Gastrocnemius medialis (tissue), 4 donors: ENCODE measurements at regions not wholly inside any gene's neighbourhood (a gene's known extent, or its start where the extent isn't known, plus 50 kb on each side); places are given as distances from the start of the nearest gene placed in this dataset.

Experiments used
- ATAC-seq, 2 donors: fragments of 150-250 bp; one replicate each; pipeline ENCODE4 v1.9.1; 2016
- DNase-seq, 2 donors: peaks; one replicate each; pipeline ENCODE4 v3.0.0-alpha.2; 2019
- H3K27ac ChIP-seq, 4 donors: fragments of 200-600 bp; sonication (generic); 1 replicate in 1 of 4; 2 replicates in 3 of 4; pipeline ENCODE4 v1.5.1; 2016 to 2018; ENCODE audit warnings: mild to moderate bottlenecking in 2 of 4, moderate library complexity in 1 of 4
- H3K27me3 ChIP-seq, 3 donors: fragments of 200-600 bp; sonication (generic) in 2 of 3; 1 replicate in 1 of 3; 2 replicates in 2 of 3; pipeline versions ENCODE4 v1.5.1 to v1.6.0; 2016 to 2019; ENCODE audit warnings: mild to moderate bottlenecking in 1 of 3, moderate library complexity in 1 of 3
- H3K36me3 ChIP-seq, 2 donors: fragments of 200-600 bp; sonication (generic) in 1 of 2; one replicate each; pipeline ENCODE4 v1.5.1; 2017 to 2018
- H3K4me1 ChIP-seq, 2 donors: fragments of 200-600 bp; sonication (generic) in 1 of 2; one replicate each; pipeline ENCODE4 v1.5.1; 2016 to 2017; ENCODE audit warnings: mild to moderate bottlenecking in 2 of 2
- H3K4me3 ChIP-seq, 4 donors: fragments of 200-600 bp; sonication (generic) in 3 of 4; 1 replicate in 1 of 4; 2 replicates in 3 of 4; pipeline ENCODE4 v1.5.1; 2016 to 2019; ENCODE audit warnings: mild to moderate bottlenecking in 2 of 4
- H3K9me3 ChIP-seq, 3 donors: fragments of 200-600 bp; sonication (generic) in 2 of 3; 1 replicate in 1 of 3; 2 replicates in 2 of 3; pipeline ENCODE4 v1.5.1; 2016 to 2019
- POLR2A ChIP-seq, 2 donors: fragments of 450-650 bp; IDR thresholded peaks; one replicate each; pipeline ENCODE4 v1.6.1; 2017; ENCODE audit warnings: antibody characterized with exemption in 2 of 2, mild to moderate bottlenecking in 2 of 2, moderate library complexity in 2 of 2
- in situ Hi-C, 4 donors: fragments of 200-750 bp; cut with MboI; loops; one replicate each; pipeline versions ENCODE4 v1.15.0 to v1.8.0; 2017; ENCODE audit warnings: low sequenced_read_pairs in 4 of 4
- intact Hi-C: fragments of 100-400 bp; cut with DNase I; formaldehyde crosslinking; loops from one replicate; pipeline ENCODE4 v1.15.1; 2023; ENCODE audit warnings: low total_unique reads
- TF ChIP-seq, protein P1 (sequence below), 5 experiments: fragments of 450-650 bp in 3 of 5; fragments of 200-600 bp in 2 of 5; sonication (generic) in 2 of 5; IDR thresholded peaks in 4 of 5; conservative IDR thresholded peaks in 1 of 5; 1 replicate in 4 of 5; 2 replicates in 1 of 5; pipeline ENCODE4 v1.5.1; 2016 to 2019; ENCODE audit warnings: antibody characterized with exemption in 5 of 5, mild to moderate bottlenecking in 3 of 5, moderate library complexity in 3 of 5

- TF ChIP-seq, protein P1, sequence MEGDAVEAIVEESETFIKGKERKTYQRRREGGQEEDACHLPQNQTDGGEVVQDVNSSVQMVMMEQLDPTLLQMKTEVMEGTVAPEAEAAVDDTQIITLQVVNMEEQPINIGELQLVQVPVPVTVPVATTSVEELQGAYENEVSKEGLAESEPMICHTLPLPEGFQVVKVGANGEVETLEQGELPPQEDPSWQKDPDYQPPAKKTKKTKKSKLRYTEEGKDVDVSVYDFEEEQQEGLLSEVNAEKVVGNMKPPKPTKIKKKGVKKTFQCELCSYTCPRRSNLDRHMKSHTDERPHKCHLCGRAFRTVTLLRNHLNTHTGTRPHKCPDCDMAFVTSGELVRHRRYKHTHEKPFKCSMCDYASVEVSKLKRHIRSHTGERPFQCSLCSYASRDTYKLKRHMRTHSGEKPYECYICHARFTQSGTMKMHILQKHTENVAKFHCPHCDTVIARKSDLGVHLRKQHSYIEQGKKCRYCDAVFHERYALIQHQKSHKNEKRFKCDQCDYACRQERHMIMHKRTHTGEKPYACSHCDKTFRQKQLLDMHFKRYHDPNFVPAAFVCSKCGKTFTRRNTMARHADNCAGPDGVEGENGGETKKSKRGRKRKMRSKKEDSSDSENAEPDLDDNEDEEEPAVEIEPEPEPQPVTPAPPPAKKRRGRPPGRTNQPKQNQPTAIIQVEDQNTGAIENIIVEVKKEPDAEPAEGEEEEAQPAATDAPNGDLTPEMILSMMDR (IDR thresholded peaks at IDR 0.05 in 4 of 5, conservative IDR thresholded peaks at IDR 0.05 in 1 of 5) = no peak
- Histone ChIP-seq H3K36me3 (no peaks in the 10 kb centered on the region), H3K27ac (peak overlapping the region in 1 of 4 donors; percentile 7), H3K9me3 (no peaks in the 10 kb centered on the region), H3K27me3 (no peaks in the 10 kb centered on the region), H3K4me1 (peaks cover 18 to 28% of the 10 kb centered on the region in 2 donors), H3K4me3 (no peak overlapping the region)
- ATAC-seq = no peak
- in situ Hi-C loops (no loop called here), intact Hi-C loops (loop anchor here (5.0 kb wide), 1 partner anchor 58 kb away; the partner anchor contains the start of gene KLF7)
- no peak for DNase-seq
These were observed 60.0 kb upstream of the KLF7 start for GRCh38 chr2:207225773-207226172.

- in situ Hi-C loops = no loop called here
- peaks cover 18 to 32% of the 10 kb centered on the region in 2 donors for H3K4me1 ChIP-seq
- ATAC-seq (no peak), DNase-seq (no peak)
- no peaks in the 10 kb centered on the region for H3K9me3 ChIP-seq
- no peak for TF ChIP-seq POLR2A (IDR thresholded peaks at IDR 0.05)
- TF ChIP-seq, protein P1 (IDR thresholded peaks at IDR 0.05 in 4 of 5, conservative IDR thresholded peaks at IDR 0.05 in 1 of 5) = no peak
- no peaks in the 10 kb centered on the region for H3K27me3 ChIP-seq
- intact Hi-C loops = loop anchor here (5.0 kb wide), 1 partner anchor 59 kb away; the partner anchor contains the start of gene KLF7
- H3K27ac ChIP-seq = peak overlapping the region in 2 of 4 donors; percentile 6 to 33
- H3K4me3 ChIP-seq = no peak overlapping the region
- H3K36me3 ChIP-seq = no peaks in the 10 kb centered on the region
These were observed 60.5 kb upstream of the KLF7 start for GRCh38 chr2:207226243-207226642.

GRCh38 chr2:207226671-207227061 lies 60.9 kb upstream of the KLF7 start:
- Histone ChIP-seq H3K36me3 (no peaks in the 10 kb centered on the region), H3K27ac (peak overlapping the region in 2 of 4 donors; percentile 33 to 35), H3K9me3 (no peaks in the 10 kb centered on the region), H3K27me3 (no peaks in the 10 kb centered on the region), H3K4me3 (peak overlapping the region in 3 of 4 donors; percentile 4 to 25 (median 12)), H3K4me1 (peaks cover 18 to 32% of the 10 kb centered on the region in 2 donors)
- TF ChIP-seq POLR2A (IDR thresholded peaks at IDR 0.05) = no peak
- TF ChIP-seq, protein P1 (IDR thresholded peaks at IDR 0.05 in 4 of 5, conservative IDR thresholded peaks at IDR 0.05 in 1 of 5) = no peak
- no peak for ATAC-seq
- in situ Hi-C loops (no loop called here), intact Hi-C loops (loop anchor here (5.0 kb wide), 1 partner anchor 59 kb away; the partner anchor contains the start of gene KLF7)
- DNase-seq = no peak

DNA sequence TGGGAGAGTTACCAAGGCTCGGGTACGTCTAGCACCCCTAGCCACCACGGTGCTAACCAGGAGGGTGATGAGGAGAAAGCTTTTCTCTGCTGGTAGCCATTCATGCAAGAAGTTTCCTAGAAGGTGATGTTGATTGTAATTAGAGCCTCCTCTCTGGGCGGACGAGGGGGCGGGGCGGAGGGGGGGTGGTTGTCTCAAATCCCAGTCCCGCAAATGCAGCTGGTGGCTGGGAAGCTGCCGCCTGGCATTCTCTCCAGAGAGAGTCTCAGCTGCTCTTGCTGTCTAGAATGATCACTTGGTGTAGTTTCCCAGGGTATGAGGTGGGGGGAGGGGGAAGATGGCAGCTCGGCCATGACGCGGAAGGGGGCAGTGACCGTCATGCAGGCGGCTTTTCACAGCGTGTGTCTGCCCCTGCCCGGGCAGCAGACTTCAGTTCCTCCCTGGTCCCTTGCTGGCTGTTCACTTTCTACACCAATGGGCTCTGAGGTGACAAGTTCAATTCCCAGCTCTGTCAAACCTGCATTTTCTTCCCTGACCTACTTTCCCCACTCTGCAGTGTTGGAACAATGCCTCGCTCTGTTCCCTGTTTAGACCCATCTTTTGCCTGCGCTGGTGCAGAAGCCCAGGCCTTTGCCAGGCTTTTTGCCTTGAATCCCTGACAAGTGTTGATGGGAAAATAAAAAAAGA lies 61.5 kb upstream of the KLF7 start:
- no peaks in the 10 kb centered on the region for H3K9me3 ChIP-seq
- in situ Hi-C loops (no loop called here), intact Hi-C loops (loop anchor here (5.0 kb wide), 1 partner anchor 60 kb away; the partner anchor contains the start of gene KLF7)
- ATAC-seq (peak; percentile 69 to 87), DNase-seq (peak; percentile 39 to 66)
- H3K27ac ChIP-seq = peak overlapping the region in 3 of 4 donors; percentile 22 to 35 (median 33)
- no peaks in the 10 kb centered on the region for H3K27me3 ChIP-seq
- peak overlapping the region; percentile 4 to 25 (median 18) for H3K4me3 ChIP-seq
- H3K36me3 ChIP-seq = no peaks in the 10 kb centered on the region
- TF ChIP-seq POLR2A (IDR thresholded peaks at IDR 0.05) = no peak
- TF ChIP-seq, protein P1 (IDR thresholded peaks at IDR 0.05 in 4 of 5, conservative IDR thresholded peaks at IDR 0.05 in 1 of 5) = no peak
- peaks cover 18 to 32% of the 10 kb centered on the region in 2 donors for H3K4me1 ChIP-seq
